HL-60 (cell line): ENCODE measurements at regions not wholly inside any gene's neighbourhood (a gene's known extent, or its start where the extent isn't known, plus 50 kb on each side); places are given as distances from the start of the nearest gene placed in this dataset.

Experiments used
- DNase-seq, 2 experiments: peaks; one replicate each; pipeline ENCODE4 v3.0.0-alpha.2; 2010 to 2020; ENCODE audit warnings: low read depth in 1 of 2, low spot score in 1 of 2
- H3K27ac ChIP-seq: fragments of 250-450 bp; sonication (Bioruptor Pico); replicated peaks from 2 replicates; pipeline ENCODE4 v1.5.1; 2020; ENCODE audit warnings: mild to moderate bottlenecking, moderate library complexity
- H3K27me3 ChIP-seq: fragments of 250-450 bp; sonication (Bioruptor Pico); 2 replicates; pipeline ENCODE4 v1.5.1; 2021; ENCODE audit warnings: mild to moderate bottlenecking, moderate library complexity; ENCODE audit not compliant: insufficient read depth, poor library complexity, severe bottlenecking
- H3K4me3 ChIP-seq: replicated peaks from 2 replicates; pipeline ENCODE4 v1.5.1; 2011; ENCODE audit warnings: mild to moderate bottlenecking, control low read depth, low read length; ENCODE audit not compliant: insufficient read depth
- CTCF ChIP-seq: IDR thresholded peaks from one replicate; pipeline ENCODE4 v1.5.1; 2011; ENCODE audit warnings: low read length, control low read depth, inconsistent platforms; ENCODE audit not compliant: insufficient read depth
- GABPA ChIP-seq: IDR thresholded peaks from 2 replicates; pipeline ENCODE4 v1.6.1; 2012; ENCODE audit warnings: low read depth
- POLR2AphosphoS5 ChIP-seq: IDR thresholded peaks from 2 replicates; pipeline ENCODE4 v1.6.1; 2012; ENCODE audit warnings: low read depth
- REST ChIP-seq: IDR thresholded peaks from 2 replicates; pipeline ENCODE4 v1.6.1; 2012; ENCODE audit warnings: low read depth; ENCODE audit not compliant: insufficient replicate concordance
- SPI1 ChIP-seq: IDR thresholded peaks from 2 replicates; pipeline ENCODE4 v1.6.1; 2012; ENCODE audit warnings: low read depth, mild to moderate bottlenecking, borderline replicate concordance

- TF ChIP-seq POLR2AphosphoS5 (no peak), SPI1 (no peak), REST (no peak), CTCF (no peak), GABPA (no peak)
These were observed 290.9 kb upstream of the LDB2 start for GRCh38 chr4:17189401-17189720.

GRCh38 chr4:17188547-17189400 lies 290.3 kb upstream of the LDB2 start:
- H3K4me3 ChIP-seq: no peak overlapping the region
- no peak overlapping the region for H3K27ac ChIP-seq

More at GRCh38 chr4:17189401-17189720, 290.9 kb upstream of the LDB2 start:
- DNase-seq: no peak
- H3K27ac ChIP-seq: no peak overlapping the region
- no peak overlapping the region for H3K4me3 ChIP-seq
- no peaks in the 10 kb centered on the region for H3K27me3 ChIP-seq

More at GRCh38 chr4:17188547-17189400, 290.3 kb upstream of the LDB2 start:
- DNase-seq: no peak
- TF ChIP-seq CTCF (no peak), REST (no peak), POLR2AphosphoS5 (no peak), SPI1 (no peak), GABPA (no peak)
- no peaks in the 10 kb centered on the region for H3K27me3 ChIP-seq
